ENCODE measurements at regions not wholly inside any gene's neighbourhood (a gene's known extent, or its start where the extent isn't known, plus 50 kb on each side); places are given as distances from the start of the nearest gene placed in this dataset.

DNA sequence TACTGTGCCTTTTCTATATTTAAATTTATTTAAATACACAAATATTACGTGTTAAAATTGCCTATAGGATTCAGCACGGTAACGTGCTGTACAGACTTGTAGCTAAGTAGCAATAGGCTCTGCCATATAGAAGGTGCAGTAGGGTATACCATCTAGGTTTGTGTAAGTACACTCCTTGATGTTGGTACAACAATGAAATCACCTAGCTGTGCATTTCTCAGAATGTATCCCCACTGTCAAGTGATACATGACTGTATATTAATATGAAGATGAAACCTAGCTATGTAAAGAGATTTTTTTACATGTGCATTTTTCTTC, 431.2 kb downstream of the KCTD8 start:
- no peaks in the 10 kb centered on the region for H3F3A ChIP-seq (replicated peaks; ENCODE audit: low read depth)
- no peak overlapping the region for H2AFZ ChIP-seq
- H3K27me3 ChIP-seq (ENCODE audit: insufficient read depth): no peaks in the 10 kb centered on the region
- Mint-ChIP-seq H3K4me1 (no peaks in the 10 kb centered on the region), H3K4me3 (no peak overlapping the region), H3K36me3 (ENCODE audit: low read depth) (peaks cover 18% of the 10 kb centered on the region; the same call in 2 of the 3 replicates), H3K9me3 (peaks cover 11% of the 10 kb centered on the region), H3K27ac (no peak overlapping the region), H3K27me3 (ENCODE audit: insufficient read depth, low read depth, poor library complexity) (peaks cover 5% of the 10 kb centered on the region)
- no peaks in the 10 kb centered on the region for H3K36me3 ChIP-seq (ENCODE audit: insufficient read depth)
- no peak overlapping the region for H3K4me3 ChIP-seq
- no peak for ATAC-seq
- no peak overlapping the region for H3K27ac ChIP-seq (ENCODE audit: low read depth)
- no peaks in the 10 kb centered on the region for H3K79me2 ChIP-seq (replicated peaks; ENCODE audit: insufficient read depth)
- H3K4me1 ChIP-seq (ENCODE audit: insufficient read depth): no peaks in the 10 kb centered on the region
- no peak overlapping the region for H3K4me2 ChIP-seq
- TF ChIP-seq, protein P1, sequence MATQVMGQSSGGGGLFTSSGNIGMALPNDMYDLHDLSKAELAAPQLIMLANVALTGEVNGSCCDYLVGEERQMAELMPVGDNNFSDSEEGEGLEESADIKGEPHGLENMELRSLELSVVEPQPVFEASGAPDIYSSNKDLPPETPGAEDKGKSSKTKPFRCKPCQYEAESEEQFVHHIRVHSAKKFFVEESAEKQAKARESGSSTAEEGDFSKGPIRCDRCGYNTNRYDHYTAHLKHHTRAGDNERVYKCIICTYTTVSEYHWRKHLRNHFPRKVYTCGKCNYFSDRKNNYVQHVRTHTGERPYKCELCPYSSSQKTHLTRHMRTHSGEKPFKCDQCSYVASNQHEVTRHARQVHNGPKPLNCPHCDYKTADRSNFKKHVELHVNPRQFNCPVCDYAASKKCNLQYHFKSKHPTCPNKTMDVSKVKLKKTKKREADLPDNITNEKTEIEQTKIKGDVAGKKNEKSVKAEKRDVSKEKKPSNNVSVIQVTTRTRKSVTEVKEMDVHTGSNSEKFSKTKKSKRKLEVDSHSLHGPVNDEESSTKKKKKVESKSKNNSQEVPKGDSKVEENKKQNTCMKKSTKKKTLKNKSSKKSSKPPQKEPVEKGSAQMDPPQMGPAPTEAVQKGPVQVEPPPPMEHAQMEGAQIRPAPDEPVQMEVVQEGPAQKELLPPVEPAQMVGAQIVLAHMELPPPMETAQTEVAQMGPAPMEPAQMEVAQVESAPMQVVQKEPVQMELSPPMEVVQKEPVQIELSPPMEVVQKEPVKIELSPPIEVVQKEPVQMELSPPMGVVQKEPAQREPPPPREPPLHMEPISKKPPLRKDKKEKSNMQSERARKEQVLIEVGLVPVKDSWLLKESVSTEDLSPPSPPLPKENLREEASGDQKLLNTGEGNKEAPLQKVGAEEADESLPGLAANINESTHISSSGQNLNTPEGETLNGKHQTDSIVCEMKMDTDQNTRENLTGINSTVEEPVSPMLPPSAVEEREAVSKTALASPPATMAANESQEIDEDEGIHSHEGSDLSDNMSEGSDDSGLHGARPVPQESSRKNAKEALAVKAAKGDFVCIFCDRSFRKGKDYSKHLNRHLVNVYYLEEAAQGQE (IDR thresholded peaks at IDR 0.05; ENCODE audit: unreplicated experiment): no peak
- TF ChIP-seq ZNF114 (CRISPR knock-in tag; IDR thresholded peaks at IDR 0.05) (no peak), POLR2AphosphoS5 (IDR thresholded peaks at IDR 0.05; ENCODE audit: low read depth) (no peak), STAT1 (IDR thresholded peaks at IDR 0.05; ENCODE audit: unreplicated experiment) (no peak), JUNB (IDR thresholded peaks at IDR 0.05; ENCODE audit: unreplicated experiment) (no peak), CREB1 (CRISPR knock-in tag; IDR thresholded peaks at IDR 0.05; ENCODE audit: low read depth) (no peak), ZNF331 (CRISPR knock-in tag; IDR thresholded peaks at IDR 0.05; ENCODE audit: low read depth) (no peak), EZH2 (IDR thresholded peaks at IDR 0.05; ENCODE audit: low read depth, unreplicated experiment) (no peak), EZH2phosphoT487 (IDR thresholded peaks at IDR 0.05; ENCODE audit: unreplicated experiment) (no peak), NANOG (IDR thresholded peaks at IDR 0.05; ENCODE audit: borderline replicate concordance) (no peak)
- TF ChIP-seq, protein P2, sequence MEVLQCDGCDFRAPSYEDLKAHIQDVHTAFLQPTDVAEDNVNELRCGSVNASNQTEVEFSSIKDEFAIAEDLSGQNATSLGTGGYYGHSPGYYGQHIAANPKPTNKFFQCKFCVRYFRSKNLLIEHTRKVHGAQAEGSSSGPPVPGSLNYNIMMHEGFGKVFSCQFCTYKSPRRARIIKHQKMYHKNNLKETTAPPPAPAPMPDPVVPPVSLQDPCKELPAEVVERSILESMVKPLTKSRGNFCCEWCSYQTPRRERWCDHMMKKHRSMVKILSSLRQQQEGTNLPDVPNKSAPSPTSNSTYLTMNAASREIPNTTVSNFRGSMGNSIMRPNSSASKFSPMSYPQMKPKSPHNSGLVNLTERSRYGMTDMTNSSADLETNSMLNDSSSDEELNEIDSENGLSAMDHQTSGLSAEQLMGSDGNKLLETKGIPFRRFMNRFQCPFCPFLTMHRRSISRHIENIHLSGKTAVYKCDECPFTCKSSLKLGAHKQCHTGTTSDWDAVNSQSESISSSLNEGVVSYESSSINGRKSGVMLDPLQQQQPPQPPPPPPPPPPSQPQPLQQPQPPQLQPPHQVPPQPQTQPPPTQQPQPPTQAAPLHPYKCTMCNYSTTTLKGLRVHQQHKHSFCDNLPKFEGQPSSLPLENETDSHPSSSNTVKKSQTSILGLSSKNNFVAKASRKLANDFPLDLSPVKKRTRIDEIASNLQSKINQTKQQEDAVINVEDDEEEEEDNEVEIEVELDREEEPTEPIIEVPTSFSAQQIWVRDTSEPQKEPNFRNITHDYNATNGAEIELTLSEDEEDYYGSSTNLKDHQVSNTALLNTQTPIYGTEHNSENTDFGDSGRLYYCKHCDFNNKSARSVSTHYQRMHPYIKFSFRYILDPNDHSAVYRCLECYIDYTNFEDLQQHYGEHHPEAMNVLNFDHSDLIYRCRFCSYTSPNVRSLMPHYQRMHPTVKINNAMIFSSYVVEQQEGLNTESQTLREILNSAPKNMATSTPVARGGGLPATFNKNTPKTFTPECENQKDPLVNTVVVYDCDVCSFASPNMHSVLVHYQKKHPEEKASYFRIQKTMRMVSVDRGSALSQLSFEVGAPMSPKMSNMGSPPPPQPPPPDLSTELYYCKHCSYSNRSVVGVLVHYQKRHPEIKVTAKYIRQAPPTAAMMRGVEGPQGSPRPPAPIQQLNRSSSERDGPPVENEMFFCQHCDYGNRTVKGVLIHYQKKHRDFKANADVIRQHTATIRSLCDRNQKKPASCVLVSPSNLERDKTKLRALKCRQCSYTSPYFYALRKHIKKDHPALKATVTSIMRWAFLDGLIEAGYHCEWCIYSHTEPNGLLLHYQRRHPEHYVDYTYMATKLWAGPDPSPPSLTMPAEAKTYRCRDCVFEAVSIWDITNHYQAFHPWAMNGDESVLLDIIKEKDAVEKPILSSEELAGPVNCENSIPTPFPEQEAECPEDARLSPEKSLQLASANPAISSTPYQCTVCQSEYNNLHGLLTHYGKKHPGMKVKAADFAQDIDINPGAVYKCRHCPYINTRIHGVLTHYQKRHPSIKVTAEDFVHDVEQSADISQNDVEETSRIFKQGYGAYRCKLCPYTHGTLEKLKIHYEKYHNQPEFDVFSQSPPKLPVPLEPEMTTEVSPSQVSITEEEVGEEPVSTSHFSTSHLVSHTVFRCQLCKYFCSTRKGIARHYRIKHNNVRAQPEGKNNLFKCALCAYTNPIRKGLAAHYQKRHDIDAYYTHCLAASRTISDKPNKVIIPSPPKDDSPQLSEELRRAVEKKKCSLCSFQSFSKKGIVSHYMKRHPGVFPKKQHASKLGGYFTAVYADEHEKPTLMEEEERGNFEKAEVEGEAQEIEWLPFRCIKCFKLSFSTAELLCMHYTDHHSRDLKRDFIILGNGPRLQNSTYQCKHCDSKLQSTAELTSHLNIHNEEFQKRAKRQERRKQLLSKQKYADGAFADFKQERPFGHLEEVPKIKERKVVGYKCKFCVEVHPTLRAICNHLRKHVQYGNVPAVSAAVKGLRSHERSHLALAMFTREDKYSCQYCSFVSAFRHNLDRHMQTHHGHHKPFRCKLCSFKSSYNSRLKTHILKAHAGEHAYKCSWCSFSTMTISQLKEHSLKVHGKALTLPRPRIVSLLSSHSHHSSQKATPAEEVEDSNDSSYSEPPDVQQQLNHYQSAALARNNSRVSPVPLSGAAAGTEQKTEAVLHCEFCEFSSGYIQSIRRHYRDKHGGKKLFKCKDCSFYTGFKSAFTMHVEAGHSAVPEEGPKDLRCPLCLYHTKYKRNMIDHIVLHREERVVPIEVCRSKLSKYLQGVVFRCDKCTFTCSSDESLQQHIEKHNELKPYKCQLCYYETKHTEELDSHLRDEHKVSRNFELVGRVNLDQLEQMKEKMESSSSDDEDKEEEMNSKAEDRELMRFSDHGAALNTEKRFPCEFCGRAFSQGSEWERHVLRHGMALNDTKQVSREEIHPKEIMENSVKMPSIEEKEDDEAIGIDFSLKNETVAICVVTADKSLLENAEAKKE (CRISPR knock-in tag; IDR thresholded peaks at IDR 0.05): no peak
- TF ChIP-seq, protein P3, sequence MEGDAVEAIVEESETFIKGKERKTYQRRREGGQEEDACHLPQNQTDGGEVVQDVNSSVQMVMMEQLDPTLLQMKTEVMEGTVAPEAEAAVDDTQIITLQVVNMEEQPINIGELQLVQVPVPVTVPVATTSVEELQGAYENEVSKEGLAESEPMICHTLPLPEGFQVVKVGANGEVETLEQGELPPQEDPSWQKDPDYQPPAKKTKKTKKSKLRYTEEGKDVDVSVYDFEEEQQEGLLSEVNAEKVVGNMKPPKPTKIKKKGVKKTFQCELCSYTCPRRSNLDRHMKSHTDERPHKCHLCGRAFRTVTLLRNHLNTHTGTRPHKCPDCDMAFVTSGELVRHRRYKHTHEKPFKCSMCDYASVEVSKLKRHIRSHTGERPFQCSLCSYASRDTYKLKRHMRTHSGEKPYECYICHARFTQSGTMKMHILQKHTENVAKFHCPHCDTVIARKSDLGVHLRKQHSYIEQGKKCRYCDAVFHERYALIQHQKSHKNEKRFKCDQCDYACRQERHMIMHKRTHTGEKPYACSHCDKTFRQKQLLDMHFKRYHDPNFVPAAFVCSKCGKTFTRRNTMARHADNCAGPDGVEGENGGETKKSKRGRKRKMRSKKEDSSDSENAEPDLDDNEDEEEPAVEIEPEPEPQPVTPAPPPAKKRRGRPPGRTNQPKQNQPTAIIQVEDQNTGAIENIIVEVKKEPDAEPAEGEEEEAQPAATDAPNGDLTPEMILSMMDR (conservative IDR thresholded peaks at IDR 0.05; ENCODE audit: low read depth in 2 of 2): no peak
- TF ChIP-seq, protein P4, sequence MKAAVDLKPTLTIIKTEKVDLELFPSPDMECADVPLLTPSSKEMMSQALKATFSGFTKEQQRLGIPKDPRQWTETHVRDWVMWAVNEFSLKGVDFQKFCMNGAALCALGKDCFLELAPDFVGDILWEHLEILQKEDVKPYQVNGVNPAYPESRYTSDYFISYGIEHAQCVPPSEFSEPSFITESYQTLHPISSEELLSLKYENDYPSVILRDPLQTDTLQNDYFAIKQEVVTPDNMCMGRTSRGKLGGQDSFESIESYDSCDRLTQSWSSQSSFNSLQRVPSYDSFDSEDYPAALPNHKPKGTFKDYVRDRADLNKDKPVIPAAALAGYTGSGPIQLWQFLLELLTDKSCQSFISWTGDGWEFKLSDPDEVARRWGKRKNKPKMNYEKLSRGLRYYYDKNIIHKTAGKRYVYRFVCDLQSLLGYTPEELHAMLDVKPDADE (IDR thresholded peaks at IDR 0.05): no peak
- no peaks in the 10 kb centered on the region for H3K9me2 ChIP-seq (ENCODE audit: insufficient read depth)
- H4K20me1 ChIP-seq (replicated peaks; ENCODE audit: insufficient read depth): no peaks in the 10 kb centered on the region
- DNase-seq (ENCODE audit: low spot score): no peak

Measured in GM23338 (cell line).